Retina (tissue), 1 donor: ENCODE measurements at regions not wholly inside any gene's neighbourhood (a gene's known extent, or its start where the extent isn't known, plus 50 kb on each side); places are given as distances from the start of the nearest gene placed in this dataset.
A peak's percentile ranks its signal among the peaks of the same experiment; 100 is the strongest.
"Not testable (repeated sequence)": the region's sequence is repeated elsewhere in the genome, so short reads cannot be mapped to it uniquely, and the experiment has no call there.

ENCODE experiments used
- DNase-seq: peaks from one replicate; pipeline ENCODE4 v3.0.0-alpha.2; 2016

DNA sequence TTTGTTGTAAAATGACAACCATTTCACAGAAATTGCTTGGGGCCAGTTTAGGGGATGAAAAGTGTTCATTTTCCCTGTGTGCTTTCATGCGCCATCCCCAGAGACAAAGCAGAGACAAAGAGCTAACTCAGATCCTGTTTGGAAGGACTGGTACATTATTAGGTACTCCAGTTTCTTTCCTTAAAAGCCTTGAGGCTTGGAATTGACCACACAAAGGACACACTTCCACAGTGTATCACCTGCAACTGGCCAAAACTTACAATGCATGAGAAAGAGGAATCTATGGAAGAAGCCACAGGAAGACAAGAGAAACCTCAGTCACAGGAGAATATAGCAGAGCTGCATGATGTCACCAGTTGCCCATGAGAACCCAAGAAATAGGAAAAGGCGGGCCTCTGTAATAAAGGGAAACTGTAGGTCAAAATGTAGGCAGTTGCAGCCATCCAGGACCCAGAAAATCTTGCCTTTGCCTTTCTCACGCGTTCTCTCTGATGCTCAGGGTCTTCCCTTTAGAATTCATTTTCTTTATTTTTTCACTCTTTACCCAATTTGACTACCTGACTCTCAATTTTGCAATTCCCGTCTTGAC lies 339.0 kb downstream of the RMST start:
- DNase-seq: peak; percentile 53

DNA sequence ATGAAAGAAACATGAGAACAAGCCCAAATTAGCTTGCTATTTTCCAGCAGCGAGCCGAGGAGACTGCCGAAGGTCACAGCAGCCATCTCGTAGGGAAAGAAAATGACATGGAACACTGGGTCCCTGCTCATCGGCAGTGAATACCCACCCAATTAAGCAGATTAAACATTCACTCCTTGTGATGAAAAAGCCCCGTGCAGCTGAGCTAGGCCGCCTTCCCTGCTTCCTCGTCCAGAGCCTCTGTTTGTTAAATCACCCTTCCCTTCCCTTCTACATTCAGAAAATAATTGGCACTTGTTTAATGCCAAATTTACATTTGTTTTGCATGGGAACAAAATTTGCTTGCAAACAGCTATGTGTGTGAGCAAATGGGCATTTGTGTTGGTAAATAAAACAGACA lies 342.5 kb downstream of the RMST start:
- peak; percentile 63 for DNase-seq

DNA sequence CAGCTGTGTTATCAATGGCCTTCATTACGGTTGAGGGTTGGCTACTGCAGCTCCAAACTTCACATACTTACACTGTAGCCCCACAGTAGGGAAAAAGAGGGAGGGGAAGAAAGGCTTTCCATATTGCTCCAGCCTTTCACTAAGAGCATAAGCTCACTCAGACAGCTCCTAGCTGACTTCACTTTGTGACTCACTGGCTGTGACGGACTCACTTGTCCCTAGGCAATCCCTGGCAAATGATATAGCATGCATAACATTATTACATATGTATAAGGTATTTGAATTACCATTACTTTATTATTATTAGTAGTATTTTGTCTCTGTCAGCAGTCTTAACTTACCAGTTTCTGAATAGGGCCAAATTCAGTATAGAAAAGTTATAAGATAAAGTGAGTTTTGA lies 350.7 kb downstream of the RMST start:
- no peak for DNase-seq

DNA sequence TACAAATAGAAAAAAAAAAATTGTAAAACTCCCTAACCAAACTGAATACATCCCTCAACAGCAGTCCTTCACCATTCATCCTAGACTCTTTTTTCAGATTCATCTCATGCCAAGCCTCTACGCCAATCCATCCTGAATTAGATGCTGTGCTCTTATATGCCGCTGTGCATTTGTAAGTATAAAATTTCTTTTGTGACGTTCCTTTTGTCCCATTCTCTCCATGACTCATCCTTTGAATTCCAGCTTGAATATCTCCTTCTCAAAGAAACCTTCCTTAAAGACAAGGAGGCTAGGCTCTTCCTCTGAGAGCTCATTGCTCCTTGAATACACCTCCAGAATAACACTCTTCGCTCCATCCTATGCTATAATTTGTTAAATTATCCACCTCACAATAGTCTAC lies 359.2 kb downstream of the RMST start:
- no peak for DNase-seq

DNA sequence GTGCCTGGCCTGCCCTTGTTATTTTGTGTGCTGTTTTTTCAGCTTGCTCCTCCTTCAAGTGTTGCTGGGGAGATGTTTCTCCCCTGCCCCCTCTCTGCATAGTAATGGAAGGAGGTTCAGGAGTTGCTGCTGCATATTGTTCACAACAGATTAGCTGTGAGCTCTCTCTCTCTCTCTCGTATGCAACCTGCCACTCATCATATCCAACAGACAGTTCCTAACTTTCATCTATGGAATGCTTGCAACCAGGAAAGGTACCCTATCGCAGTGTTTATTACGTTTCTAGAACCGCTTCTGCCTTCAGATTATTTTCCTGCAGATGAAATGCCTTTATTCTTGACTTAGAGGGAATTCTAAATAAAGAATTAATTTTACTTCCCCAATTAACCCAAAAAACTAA lies 372.9 kb downstream of the RMST start:
- DNase-seq: no peak

DNA sequence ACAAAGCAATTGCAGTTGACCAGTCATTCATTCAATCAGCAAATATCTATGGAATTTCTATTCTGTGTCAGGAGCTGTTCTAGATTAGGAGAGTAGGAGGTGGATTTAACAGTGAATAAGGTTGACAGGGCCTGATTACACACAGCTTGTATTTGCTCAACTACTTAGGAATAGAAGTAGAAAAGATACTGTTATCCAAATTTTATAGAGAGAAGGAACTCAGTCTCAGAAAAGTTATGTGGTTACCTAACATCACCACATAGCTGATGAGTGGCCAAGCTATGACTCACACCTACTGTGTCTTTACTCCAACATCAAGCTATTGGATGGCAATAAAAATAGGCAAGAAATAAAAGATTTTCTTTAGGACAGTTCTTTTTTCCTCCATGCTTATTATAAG lies 374.8 kb downstream of the RMST start:
- DNase-seq: no peak

DNA sequence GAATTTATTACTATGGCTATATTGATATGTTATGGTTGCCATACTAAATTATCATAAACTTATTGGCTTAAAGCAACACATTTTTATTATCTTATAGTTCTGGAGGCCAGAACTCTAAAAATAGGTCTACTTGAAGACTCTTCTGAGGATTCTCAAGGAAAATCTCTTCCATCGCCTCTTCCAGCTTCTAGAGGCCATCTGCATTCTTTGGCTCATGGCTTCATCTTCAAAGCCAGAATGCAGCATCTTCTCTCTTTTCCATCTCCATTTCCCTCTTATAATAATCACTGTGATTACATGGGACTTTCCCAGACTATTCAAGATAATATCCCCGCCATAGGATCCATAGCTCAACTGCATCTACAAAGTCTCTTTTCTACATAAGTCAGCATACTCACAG lies 385.4 kb downstream of the RMST start:
- no peak for DNase-seq

DNA sequence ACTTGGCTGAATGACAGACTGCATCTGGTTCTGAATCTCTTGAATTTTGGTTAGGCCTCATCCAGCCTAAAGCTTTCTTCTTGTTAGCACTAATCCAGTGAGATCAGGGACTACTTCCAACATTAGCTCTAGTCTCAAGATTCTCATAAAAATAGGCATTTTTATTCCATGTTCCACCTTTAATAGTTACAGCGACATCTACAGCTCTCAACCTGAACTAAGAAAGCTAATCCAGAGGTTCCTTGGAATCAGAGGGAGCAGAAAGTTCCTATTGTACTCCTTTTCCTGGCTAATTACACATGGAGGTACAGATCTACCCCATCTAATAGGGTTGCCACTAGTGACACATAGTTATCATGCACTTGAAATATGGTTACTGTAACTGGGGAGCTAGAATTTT lies 391.9 kb downstream of the RMST start:
- DNase-seq: no peak

DNA sequence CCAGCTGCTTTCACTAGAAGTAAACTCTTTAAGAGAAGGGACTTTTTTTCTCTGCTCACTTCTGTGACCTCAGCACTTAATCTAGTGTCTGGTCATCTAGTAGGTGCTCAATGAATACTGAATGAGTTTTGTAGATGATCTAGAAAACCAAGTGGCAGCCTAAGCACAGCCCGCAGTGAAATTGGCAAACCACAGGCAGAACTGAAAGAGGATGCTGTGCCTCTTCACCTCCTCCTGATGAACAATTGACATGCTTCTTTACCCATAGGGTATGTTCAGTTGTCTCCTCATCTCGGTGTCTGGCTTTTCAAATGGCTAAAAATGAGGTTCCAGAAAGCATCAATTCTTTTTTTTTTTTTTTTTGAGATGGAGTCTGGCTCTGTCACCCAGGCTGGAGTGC lies 399.5 kb downstream of the RMST start:
- no peak for DNase-seq

DNA sequence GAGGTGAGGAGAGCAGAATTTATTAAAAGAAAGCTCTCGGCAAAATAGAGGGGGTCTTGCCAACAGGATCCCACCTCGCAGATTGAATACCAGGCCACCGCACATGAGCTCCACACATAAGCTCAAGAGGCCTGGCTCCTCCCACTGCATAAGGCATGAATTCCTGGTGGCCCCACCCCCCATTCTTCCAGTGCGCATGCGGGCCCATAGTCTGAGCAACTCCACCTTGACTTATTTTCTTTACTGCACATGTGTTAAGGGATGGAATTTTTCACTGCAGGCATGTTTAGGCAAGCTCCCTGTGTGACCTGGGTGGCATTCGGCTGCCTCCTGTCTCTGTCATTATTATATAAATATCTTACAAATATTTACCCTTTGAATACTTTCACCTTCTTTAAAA lies 412.5 kb downstream of the RMST start:
- no peak for DNase-seq

DNA sequence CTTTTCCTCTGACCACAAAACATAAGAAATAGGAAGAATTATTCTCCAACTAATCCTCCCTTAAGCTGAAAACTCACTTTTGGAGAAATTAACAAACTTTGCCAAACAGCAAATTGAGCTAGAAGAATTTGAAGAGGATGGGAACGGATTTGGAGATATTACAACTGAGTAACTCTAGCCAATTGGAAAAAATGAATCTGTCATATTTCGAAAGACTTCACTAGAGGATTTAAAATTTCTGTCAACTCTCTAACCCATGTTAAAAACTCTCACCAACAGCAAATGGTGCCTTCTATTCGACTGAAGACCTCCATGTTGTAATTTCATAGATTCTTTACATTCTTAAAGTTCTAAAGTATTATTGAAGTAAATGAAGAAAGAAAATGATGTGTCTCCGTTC lies 414.2 kb downstream of the RMST start:
- no peak for DNase-seq

DNA sequence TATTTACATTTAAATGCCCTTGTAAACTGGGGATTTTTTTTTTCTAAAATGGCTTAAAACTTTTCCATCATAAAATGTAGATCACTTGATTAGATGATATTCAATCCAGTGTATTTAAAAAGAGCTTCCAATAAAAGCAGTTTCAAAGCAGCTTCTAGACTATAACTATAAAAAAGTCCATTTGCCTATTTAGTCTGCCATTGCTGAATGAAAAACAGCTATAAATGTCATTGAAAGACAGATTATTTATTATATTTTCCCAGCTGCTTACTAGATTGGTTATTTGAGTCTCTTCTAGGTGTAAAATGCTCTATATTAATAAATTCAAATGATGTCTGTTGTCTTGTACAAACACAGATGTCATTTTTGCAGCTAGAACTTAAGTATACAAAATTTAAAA lies 414.8 kb downstream of the RMST start:
- DNase-seq: no peak

DNA sequence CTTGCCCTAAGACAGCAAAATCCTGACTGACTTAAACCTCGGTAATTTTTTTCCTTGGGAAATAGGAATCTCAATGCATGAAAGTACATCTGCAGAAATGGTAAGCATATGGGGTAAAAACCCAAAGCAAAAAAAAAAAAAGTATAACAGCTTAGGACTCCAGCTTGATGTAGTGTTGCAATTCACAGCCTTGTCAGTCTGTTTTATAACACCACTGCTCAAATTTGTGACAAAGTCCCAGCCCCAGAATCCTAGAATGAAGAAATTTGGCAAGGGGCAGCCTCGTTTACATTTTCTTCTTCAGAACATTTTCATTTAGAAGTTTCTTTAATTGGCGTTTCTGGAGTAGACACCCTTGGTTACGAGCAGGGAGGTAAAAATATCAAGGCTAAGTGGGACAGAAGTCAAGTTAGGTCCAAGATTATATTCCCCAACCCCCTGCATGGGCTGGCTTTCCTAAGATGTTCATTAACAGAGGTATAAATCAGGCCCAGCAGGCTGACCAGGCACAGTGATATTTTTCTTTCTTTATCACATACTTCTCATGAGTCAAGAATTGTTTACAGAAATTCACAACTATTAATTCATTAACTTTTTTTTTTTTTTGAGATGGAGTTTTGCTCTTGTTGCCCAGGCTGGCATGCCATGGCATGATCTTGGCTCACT lies 424.0 kb downstream of the RMST start:
- DNase-seq: no peak

DNA sequence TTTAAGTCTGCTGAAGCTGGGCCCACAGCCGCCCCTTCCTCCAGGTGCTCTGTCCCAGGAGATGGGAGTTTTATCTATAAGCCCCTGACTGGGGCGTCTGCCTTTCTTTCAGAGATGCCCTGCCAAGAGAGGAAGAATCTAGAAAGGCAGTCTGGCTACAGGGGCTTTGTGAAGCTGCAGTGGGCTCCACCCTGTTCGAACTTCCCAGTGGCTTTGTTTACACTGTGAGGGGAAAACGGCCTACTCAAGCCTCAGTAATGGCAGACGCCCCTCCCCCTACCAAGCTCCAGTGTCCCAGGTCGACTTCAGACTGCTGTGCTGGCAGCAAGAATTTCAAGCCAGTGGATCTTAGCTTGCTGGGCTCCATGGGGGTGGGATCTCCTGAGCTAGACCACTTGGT lies 435.3 kb downstream of the RMST start:
- DNase-seq: not testable (repeated sequence)

DNA sequence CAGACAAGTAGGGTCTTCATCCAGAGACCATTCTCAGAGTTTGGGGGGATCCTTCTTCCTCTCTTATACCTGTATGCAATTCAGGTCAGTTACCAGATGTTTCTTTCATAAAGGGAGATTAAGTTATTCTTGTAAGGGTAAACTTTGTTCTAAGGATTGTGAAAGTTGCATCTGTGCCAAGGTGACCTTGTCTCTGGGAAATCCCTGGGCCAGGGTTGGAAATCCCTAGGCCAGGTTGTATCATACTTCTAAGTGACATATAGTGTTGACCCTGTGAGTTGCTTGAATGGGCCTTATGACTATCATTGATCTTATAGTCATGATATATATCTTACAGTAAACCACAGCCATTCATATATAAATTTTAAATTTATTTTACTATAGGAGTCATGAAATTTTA lies 436.9 kb downstream of the RMST start:
- no peak for DNase-seq

DNA sequence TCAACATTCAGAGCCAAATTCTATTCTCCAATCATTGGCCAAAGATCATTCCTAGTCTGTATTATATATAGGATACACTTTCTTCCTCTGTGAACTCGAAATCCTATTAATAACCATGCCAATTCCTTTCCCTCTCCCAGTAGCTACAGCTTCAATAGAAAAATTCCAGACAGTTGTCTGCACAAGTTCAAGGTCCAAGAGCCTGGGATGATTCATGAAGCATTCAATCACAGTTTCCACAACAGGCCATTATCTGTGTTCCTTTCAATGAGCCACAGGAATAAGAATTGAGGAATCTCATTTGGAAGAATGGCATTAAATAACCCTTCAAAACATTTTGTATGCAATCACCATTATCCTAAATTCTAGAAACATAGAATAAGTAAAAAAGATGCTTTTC lies 437.4 kb downstream of the RMST start:
- no peak for DNase-seq

DNA sequence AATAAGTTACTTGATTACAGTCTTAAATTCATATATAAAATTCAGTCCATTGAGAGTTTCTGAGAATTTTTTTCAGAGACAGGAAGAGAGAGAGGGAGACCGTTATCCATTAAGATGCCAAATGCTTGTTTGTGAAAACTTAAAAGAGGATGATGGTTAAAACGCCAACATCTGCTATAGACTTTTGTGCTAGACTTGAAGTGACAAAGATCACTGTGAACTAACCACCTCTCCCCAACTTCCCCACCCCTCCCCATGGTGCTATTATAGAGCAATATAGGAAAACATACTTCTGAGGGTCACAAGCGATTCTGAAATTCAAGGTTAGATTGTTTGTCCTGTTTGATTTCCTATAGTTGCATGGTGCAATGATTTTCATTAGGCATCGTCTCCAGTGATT lies 440.8 kb downstream of the RMST start:
- DNase-seq: no peak

DNA sequence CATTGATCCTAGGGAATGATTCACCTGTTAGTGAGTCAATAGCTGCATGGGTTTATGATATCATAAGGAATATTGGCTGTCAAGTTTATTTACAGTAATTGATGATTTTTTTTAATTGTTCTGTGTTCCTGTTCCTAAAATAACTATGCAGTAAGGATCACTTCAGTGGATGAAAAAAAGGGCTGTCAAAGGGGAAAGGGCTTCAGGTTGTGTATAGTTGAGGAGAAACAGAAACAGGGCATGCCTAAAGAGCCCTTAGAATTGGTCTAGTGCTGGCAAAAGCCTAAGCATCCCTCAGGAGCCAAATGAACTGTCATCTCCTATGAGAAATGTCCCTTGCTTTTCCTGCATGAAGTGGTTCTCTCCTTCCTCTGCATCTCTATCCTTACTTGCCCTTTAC lies 444.9 kb downstream of the RMST start:
- DNase-seq: no peak

DNA sequence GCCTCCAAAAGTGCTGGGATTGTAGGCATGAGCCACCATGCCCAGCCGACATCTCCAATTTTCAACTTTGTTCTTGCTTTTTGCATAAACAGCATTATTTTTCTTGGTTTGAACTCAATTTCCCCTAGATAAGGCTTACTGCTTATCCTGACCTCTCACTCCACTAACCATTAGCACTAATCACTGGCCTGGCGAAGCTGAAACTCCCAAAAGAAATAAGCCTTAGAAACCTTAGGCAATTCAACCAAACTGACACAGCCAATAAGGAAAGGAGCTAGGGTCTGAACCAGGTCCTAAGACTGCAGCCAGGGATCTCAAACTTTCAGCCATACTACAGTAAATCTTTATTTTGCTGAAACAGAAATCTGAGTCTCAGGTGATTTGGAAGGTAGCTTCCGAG lies 448.0 kb downstream of the RMST start:
- DNase-seq: no peak

DNA sequence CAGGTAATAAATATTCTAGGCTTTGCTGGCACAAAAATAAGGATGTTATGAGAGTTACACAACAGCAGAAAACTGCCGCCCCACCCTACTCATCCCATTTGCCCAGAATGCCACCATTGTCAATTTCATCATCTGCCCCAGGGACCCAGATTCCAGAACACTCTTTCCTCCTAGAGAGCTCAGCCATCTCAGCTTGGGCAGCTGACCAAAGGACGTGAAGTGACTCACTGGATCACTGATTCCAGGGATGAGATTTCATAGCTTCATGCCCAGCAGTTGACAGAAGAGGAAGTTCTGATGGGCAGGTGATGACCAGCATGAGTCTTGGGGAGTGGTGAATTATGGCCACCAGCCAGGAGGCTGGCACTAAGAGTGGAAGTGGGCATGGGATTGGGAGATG lies 450.3 kb downstream of the RMST start:
- DNase-seq: no peak

DNA sequence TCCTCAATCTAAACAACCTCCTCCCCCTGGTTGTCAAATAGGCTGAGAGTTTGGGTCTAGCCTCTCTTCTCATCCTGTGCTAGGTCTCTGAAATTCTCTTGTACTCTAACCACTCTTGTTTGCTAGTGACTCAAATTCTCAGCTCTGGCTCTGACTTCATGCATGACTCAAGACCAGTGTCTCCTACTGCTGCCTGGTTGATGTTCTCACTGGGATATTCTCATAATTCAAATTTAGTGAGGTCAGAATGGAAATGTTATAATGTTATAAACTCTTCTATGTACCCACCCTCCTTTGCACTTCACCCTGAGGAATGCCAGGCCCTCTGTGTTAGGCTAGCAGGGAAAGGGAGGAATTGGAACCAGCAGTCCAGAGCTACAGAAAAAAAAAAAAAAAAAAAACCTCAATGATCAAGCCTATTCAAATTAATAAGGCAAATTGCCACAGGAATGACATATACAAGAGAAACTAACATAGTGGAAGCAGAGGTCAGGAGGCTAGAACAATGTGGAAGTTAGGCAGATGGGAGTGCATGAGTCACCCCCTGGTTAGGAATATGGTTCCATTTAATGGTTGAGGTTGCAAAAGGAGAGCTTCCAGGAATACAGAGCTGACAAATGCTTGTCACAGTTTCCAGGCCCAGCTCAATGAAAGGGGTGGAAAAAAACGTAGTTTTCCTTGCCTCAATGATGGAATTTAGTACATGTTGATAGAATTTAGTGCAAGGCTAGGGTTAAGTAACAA lies 459.5 kb downstream of the RMST start:
- no peak for DNase-seq

DNA sequence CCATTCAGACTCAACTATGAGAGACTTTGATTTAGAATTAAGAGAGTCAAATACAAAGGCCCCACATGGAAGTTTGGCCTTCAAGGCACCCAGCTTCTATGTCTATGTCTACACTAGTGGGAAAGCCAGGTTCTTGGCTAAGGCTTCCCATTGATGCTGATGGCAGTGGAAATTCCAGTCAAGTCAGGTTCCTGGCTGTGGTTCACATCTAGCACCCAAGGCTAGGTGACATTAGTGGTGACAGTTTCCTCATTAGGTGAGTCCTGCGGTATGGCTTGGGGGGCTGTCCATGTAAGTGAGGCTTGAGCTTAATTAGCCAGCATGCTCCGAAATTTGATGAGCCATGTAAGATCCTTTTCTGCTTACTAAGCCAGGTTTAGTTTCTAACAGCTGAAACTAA lies 460.9 kb downstream of the RMST start:
- no peak for DNase-seq

DNA sequence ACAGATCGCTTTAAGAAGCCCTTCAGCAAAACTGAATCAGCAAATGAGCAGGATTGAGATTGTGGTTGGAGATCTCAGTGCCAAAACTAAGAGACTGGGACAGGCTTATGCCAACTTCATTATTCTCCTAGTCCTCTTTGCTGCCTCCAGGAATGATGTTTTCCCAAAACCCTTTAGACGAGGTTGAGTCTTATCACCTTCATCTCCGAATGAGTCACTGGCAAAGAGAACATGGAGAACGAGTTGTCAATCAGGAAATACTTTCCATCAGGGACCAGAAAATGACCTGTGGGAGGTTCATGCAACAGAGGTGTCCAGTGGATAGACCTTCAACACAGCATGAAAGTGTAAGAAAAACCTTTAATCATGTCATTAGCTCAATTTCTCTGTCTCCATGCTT lies 461.5 kb downstream of the RMST start:
- DNase-seq: no peak

DNA sequence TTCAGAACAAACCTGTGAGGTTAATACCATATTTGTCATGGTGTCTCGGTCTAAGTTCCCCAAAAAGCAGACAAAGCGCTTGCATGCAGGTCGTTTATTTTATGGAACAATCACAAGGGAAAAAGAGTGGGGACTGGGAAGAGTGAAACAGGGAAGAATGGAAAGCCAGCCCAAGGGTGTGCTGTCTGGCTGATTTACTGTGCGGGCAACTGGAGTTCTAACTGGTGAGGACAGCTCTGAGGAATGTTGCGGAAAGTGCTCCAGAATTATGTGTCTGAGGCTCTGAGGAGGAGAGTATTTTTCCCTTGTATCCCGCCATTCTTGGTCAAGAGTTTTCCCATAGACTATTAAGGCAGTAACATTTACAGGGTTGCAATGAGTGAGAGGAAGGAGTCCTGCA lies 465.4 kb downstream of the RMST start:
- no peak for DNase-seq

DNA sequence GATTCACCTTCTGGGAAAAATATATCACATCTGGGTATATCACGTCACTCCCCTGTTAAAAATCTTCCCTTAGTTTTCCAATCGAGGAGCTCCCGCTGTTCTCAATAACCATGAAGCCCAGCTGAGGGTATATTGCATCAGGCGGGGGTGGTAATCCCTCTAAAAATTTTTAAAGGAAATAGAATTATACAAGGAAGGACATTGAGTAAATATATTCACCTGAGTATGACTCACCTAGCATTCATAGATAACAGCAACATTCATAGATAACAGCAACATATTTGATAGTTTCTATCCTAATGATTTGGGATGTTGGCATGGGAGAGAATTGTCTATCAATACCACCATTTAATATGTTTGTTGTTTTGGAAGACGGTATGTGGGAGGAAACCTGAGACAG lies 473.6 kb downstream of the RMST start:
- no peak for DNase-seq
